ENCODE measurements at regions not wholly inside any gene's neighbourhood (a gene's known extent, or its start where the extent isn't known, plus 50 kb on each side); places are given as distances from the start of the nearest gene placed in this dataset.

DNA sequence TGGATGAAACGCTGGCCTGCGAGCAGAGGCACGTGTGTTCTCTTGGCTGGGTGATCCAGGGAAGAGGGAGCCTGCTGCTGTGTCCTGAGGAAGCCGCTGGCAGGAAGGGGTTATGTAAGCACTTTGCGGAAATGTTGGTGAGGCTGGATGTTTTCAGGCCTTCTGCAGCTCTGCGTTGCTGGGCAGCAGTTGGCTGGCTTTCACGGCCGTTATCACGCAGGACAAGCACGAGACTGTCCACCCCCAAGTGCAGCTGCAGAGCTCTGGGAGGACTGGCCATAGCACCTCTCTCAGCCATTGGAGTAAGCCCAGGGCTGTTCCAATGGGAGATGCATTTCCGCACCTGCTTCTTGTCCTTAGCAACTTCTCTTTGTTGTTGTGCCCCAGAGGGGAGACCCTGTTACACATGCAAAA lies 146.9 kb upstream of the SOX21 start:
- TF ChIP-seq CTCF (IDR thresholded peaks at IDR 0.05; ENCODE audit: low read depth, low read length) = no peak
- TF ChIP-seq POLR2A (IDR thresholded peaks at IDR 0.05; ENCODE audit: extremely low read depth, insufficient read length) = no peak
- no peak for TF ChIP-seq MYC (IDR thresholded peaks at IDR 0.05; ENCODE audit: low read depth, low read length)
- TF ChIP-seq MAX (IDR thresholded peaks at IDR 0.05; ENCODE audit: low read depth, low read length) = no peak
